Upper lobe of left lung (tissue), 4 donors: ENCODE measurements at regions not wholly inside any gene's neighbourhood (a gene's known extent, or its start where the extent isn't known, plus 50 kb on each side); places are given as distances from the start of the nearest gene placed in this dataset.

Source experiments
- CTCF ChIP-seq, 6 experiments: fragments of 450-650 bp in 4 of 6; fragments of 200-600 bp in 2 of 6; sonication (generic) in 2 of 6; IDR thresholded peaks; one replicate each; pipeline ENCODE4 v1.5.1; 2016 to 2019; ENCODE audit warnings: antibody characterized with exemption in 6 of 6
- EP300 ChIP-seq, 4 donors: sonication (generic); formaldehyde crosslinking; IDR thresholded peaks; one replicate each; pipeline ENCODE4 v1.5.1; 2017; ENCODE audit warnings: antibody characterized with exemption in 4 of 4, control low read depth in 2 of 4
- POLR2A ChIP-seq, 4 donors: fragments of 450-650 bp; IDR thresholded peaks; one replicate each; pipeline ENCODE4 v1.5.1; 2016 to 2017; ENCODE audit warnings: antibody characterized with exemption in 4 of 4, mild to moderate bottlenecking in 2 of 4
- POLR2AphosphoS5 ChIP-seq, 2 donors: sonication (generic); formaldehyde crosslinking; IDR thresholded peaks; one replicate each; pipeline ENCODE4 v1.5.1; 2017; ENCODE audit warnings: antibody characterized with exemption in 2 of 2

GRCh38 chr4:177214935-177215334 lies 94.7 kb upstream of the NEIL3 start:
- TF ChIP-seq EP300 (IDR thresholded peaks at IDR 0.05) (no peak), CTCF (IDR thresholded peaks at IDR 0.05) (no peak), POLR2AphosphoS5 (IDR thresholded peaks at IDR 0.05) (no peak), POLR2A (IDR thresholded peaks at IDR 0.05) (no peak)
